IMR-90 (cell line): ENCODE measurements at regions not wholly inside any gene's neighbourhood (a gene's known extent, or its start where the extent isn't known, plus 50 kb on each side); places are given as distances from the start of the nearest gene placed in this dataset.

Experiments
- ATAC-seq: fragments of 200-7000 bp; cut with Tn5 transposase; 2 replicates; pipeline ENCODE4 v1.9.1; 2020; ENCODE audit warnings: low read depth, mild to moderate bottlenecking, moderate library complexity
- BruUV-seq: library from RNA; stranded (reverse); fragments of 400-500 nt; replicated peaks from 2 replicates; lab custom pipeline; 2021; lab: Mats Ljungman, UMichigan
- CTCF ChIA-PET: fragments of 300-600 bp; formaldehyde crosslinking; extraction: SDS; loops from one replicate; lab custom pipeline; 2021; ENCODE audit warnings: antibody characterized with exemption; lab: Yijun Ruan, JAX
- POLR2A ChIA-PET: fragments of 300-600 bp; sonication (Branson Sonifier 250); formaldehyde crosslinking; loops from one replicate; lab custom pipeline; 2022; ENCODE audit warnings: antibody characterized with exemption; ENCODE audit not compliant: unreplicated experiment; lab: Charles Lee
- DNase-seq: peaks from one replicate; pipeline ENCODE4 v3.0.0; 2013
- H2AFZ ChIP-seq: replicated peaks from 2 replicates; pipeline ENCODE3; 2013; ENCODE audit warnings: low read length, mild to moderate bottlenecking; ENCODE audit not compliant: poor library complexity
- H2AK5ac ChIP-seq: 2 replicates; pipeline ENCODE4 v1.6.1; 2013; ENCODE audit warnings: low read depth, low read length, inconsistent platforms
- H2AK9ac ChIP-seq: replicated peaks from 2 replicates; pipeline ENCODE3; 2013; ENCODE audit warnings: mild to moderate bottlenecking, low read depth, low read length, moderate library complexity; ENCODE audit not compliant: poor library complexity
- H2BK120ac ChIP-seq: 2 replicates; pipeline ENCODE4 v1.6.1; 2013; ENCODE audit warnings: low read depth, low read length, inconsistent platforms
- H2BK15ac ChIP-seq: 3 replicates; pipeline ENCODE4 v1.6.1; 2013; ENCODE audit warnings: low read depth, low read length, inconsistent platforms
- H2BK20ac ChIP-seq: 2 replicates; pipeline ENCODE4 v1.6.1; 2013; ENCODE audit warnings: low read depth, mild to moderate bottlenecking, inconsistent platforms, low read length, moderate library complexity
- H2BK5ac ChIP-seq: 2 replicates; pipeline ENCODE4 v1.6.1; 2013; ENCODE audit warnings: mild to moderate bottlenecking, low read depth, low read length, inconsistent platforms; ENCODE audit not compliant: poor library complexity, severe bottlenecking
- H3K14ac ChIP-seq: replicated peaks from 2 replicates; pipeline ENCODE4 v1.6.1; 2013; ENCODE audit warnings: low read depth, low read length, inconsistent platforms
- H3K18ac ChIP-seq: 2 replicates; pipeline ENCODE4 v1.6.1; 2013; ENCODE audit warnings: low read depth, low read length, control low read depth
- H3K23ac ChIP-seq: 2 replicates; pipeline ENCODE4 v1.6.1; 2013; ENCODE audit warnings: low read depth, low read length, inconsistent platforms
- H3K27ac ChIP-seq: 2 replicates; pipeline ENCODE4 v1.5.1; 2013; ENCODE audit warnings: mild to moderate bottlenecking, control low read depth, low read length; ENCODE audit not compliant: insufficient read depth
- H3K27me3 ChIP-seq: 2 replicates; pipeline ENCODE4 v1.6.1; 2013; ENCODE audit warnings: low read length; ENCODE audit not compliant: control insufficient read depth, insufficient read depth
- H3K36me3 ChIP-seq: 2 replicates; pipeline ENCODE4 v1.6.1; 2013; ENCODE audit warnings: low read length, mixed read lengths; ENCODE audit not compliant: control insufficient read depth, insufficient read depth
- H3K4ac ChIP-seq: 2 replicates; pipeline ENCODE4 v1.6.1; 2013; ENCODE audit warnings: low read depth, low read length, inconsistent platforms
- H3K4me1 ChIP-seq: 2 replicates; pipeline ENCODE4 v1.6.1; 2013; ENCODE audit warnings: low read length, mixed read lengths; ENCODE audit not compliant: control insufficient read depth, insufficient read depth
- H3K4me2 ChIP-seq: 2 replicates; pipeline ENCODE4 v1.6.1; 2013; ENCODE audit warnings: low read depth, mild to moderate bottlenecking, control low read depth, low read length, moderate library complexity
- H3K4me3 ChIP-seq: 2 replicates; pipeline ENCODE4 v1.5.1; 2013; ENCODE audit warnings: low read depth, mild to moderate bottlenecking, control low read depth, low read length, moderate library complexity; ENCODE audit not compliant: insufficient read depth
- H3K56ac ChIP-seq: 2 replicates; pipeline ENCODE4 v1.6.1; 2013; ENCODE audit warnings: low read length, inconsistent platforms; ENCODE audit not compliant: insufficient read depth; ENCODE audit errors: extremely low read depth
- H3K79me1 ChIP-seq, 2 experiments: 2 replicates each; pipeline ENCODE4 v1.6.1; 2013; ENCODE audit warnings: low read length in 2 of 2, inconsistent platforms in 1 of 2, low read depth in 1 of 2
- H3K9ac ChIP-seq: 2 replicates; pipeline ENCODE4 v1.6.1; 2013; ENCODE audit warnings: low read depth, low read length, control low read depth
- H3K9me1 ChIP-seq: 2 replicates; pipeline ENCODE4 v1.6.1; 2013; ENCODE audit warnings: low read length, inconsistent platforms; ENCODE audit not compliant: insufficient read depth
- H3K9me3 ChIP-seq: 2 replicates; pipeline ENCODE4 v1.6.1; 2013; ENCODE audit warnings: low read length; ENCODE audit not compliant: control insufficient read depth, insufficient read depth
- H4K20me1 ChIP-seq: 2 replicates; pipeline ENCODE4 v1.6.1; 2013; ENCODE audit warnings: low read length, inconsistent platforms; ENCODE audit not compliant: insufficient read depth
- H4K5ac ChIP-seq: 2 replicates; pipeline ENCODE4 v1.6.1; 2013; ENCODE audit warnings: mild to moderate bottlenecking, low read depth, low read length, control low read depth
- H4K8ac ChIP-seq, 2 experiments: 2 replicates each; pipeline ENCODE4 v1.6.1; 2013; ENCODE audit warnings: low read depth in 2 of 2, low read length in 2 of 2, control low read depth in 1 of 2, inconsistent platforms in 1 of 2
- H4K91ac ChIP-seq: 2 replicates; pipeline ENCODE4 v1.6.1; 2013; ENCODE audit warnings: low read depth, low read length, inconsistent platforms; ENCODE audit not compliant: insufficient read depth
- BHLHE40 ChIP-seq: fragments of 150-350 bp; IDR thresholded peaks from 2 replicates; pipeline ENCODE4 v1.6.1; 2016; ENCODE audit warnings: mild to moderate bottlenecking, low read depth, low read length
- CEBPB ChIP-seq: IDR thresholded peaks from 2 replicates; pipeline ENCODE4 v1.6.1; 2012; ENCODE audit warnings: low read depth, low read length, improper control_type of control experiment
- CHD1 ChIP-seq: IDR thresholded peaks from 2 replicates; pipeline ENCODE4 v1.6.1; 2012; ENCODE audit warnings: low read depth, low read length, improper control_type of control experiment
- CTCF ChIP-seq: conservative IDR thresholded peaks from 2 replicates; pipeline ENCODE4 v1.5.1; 2012; ENCODE audit warnings: mild to moderate bottlenecking, low read depth, low read length, improper control_type of control experiment
- ELK1 ChIP-seq: fragments of 150-350 bp; IDR thresholded peaks from 2 replicates; pipeline ENCODE4 v1.6.1; 2016; ENCODE audit warnings: low read depth, mild to moderate bottlenecking, low read length, moderate library complexity, borderline replicate concordance
- FOS ChIP-seq: fragments of 150-350 bp; IDR thresholded peaks from 2 replicates; pipeline ENCODE4 v1.6.1; 2016; ENCODE audit warnings: low read depth, low read length
- MAFK ChIP-seq: IDR thresholded peaks from 2 replicates; pipeline ENCODE4 v1.6.1; 2012; ENCODE audit warnings: low read depth, low read length, improper control_type of control experiment
- MAZ ChIP-seq: IDR thresholded peaks from 2 replicates; pipeline ENCODE4 v1.6.1; 2012; ENCODE audit warnings: low read depth, mild to moderate bottlenecking, low read length, improper control_type of control experiment, moderate library complexity, borderline replicate concordance
- MXI1 ChIP-seq: IDR thresholded peaks from 2 replicates; pipeline ENCODE4 v1.6.1; 2012; ENCODE audit warnings: low read depth, mild to moderate bottlenecking, low read length, moderate library complexity, borderline replicate concordance
- NFE2L2 ChIP-seq: fragments of 150-350 bp; IDR thresholded peaks from 2 replicates; pipeline ENCODE4 v1.6.1; 2016; ENCODE audit warnings: low read depth, mild to moderate bottlenecking, low read length
- POLR2A ChIP-seq: IDR thresholded peaks from 2 replicates; pipeline ENCODE4 v1.6.1; 2012; ENCODE audit warnings: mild to moderate bottlenecking, low read depth, low read length
- RAD21 ChIP-seq: IDR thresholded peaks from 2 replicates; pipeline ENCODE4 v1.6.1; 2012; ENCODE audit warnings: low read length, improper control_type of control experiment
- RCOR1 ChIP-seq: IDR thresholded peaks from 2 replicates; pipeline ENCODE4 v1.6.1; 2012; ENCODE audit warnings: mild to moderate bottlenecking, low read length, improper control_type of control experiment; ENCODE audit not compliant: insufficient replicate concordance
- RFX5 ChIP-seq: IDR thresholded peaks from 2 replicates; pipeline ENCODE4 v1.8.0; 2012; ENCODE audit warnings: low read depth, mild to moderate bottlenecking, low read length, moderate library complexity
- SMC3 ChIP-seq: fragments of 150-350 bp; IDR thresholded peaks from 2 replicates; pipeline ENCODE4 v1.6.1; 2016; ENCODE audit warnings: low read depth, mild to moderate bottlenecking, antibody characterized with exemption, low read length, moderate library complexity
- USF2 ChIP-seq: fragments of 150-350 bp; IDR thresholded peaks from 2 replicates; pipeline ENCODE4 v1.6.1; 2017; ENCODE audit warnings: mild to moderate bottlenecking, antibody characterized with exemption, low read length, low read depth
- WGBS, 2 experiments: methylation state at CpG; one replicate each; pipeline versions ENCODE4 v1.1.5 to v1.1.7; 2013; ENCODE audit warnings: missing lambda C conversion rate in 2 of 2; ENCODE audit not compliant: insufficient read length in 1 of 2; ENCODE audit errors: extremely low coverage in 2 of 2; 5-methylcytosine and 5-hydroxymethylcytosine counted together
- dilution Hi-C: fragments of 300-500 bp; cut with HindIII; formaldehyde crosslinking; loops from one replicate; pipeline ENCODE4 v1.14.3; 2018; ENCODE audit warnings: low sequenced_read_pairs; ENCODE audit not compliant: unreplicated experiment
- in situ Hi-C: fragments of 300-500 bp; cut with MboI; formaldehyde crosslinking; loops from 3 replicates; pipeline ENCODE4 v1.14.3; 2019; ENCODE audit warnings: low sequenced_read_pairs, inconsistent platforms, mixed read lengths
- intact Hi-C: fragments of 100-400 bp; cut with micrococcal nuclease; formaldehyde crosslinking; loops from 2 replicates; pipeline ENCODE4 v1.10.0; 2022

GRCh38 chr7:4394736-4395135, 287.4 kb upstream of the FOXK1 start:
- in situ Hi-C loops (no loop called here), intact Hi-C loops (no loop called here), dilution Hi-C loops (no loop called here)
- Histone ChIP-seq H4K20me1 (no peaks in the 10 kb centered on the region), H3K9me1 (no peaks in the 10 kb centered on the region), H3K27ac (no peak overlapping the region), H2BK5ac (no peak overlapping the region), H4K5ac (no peak overlapping the region), H3K23ac (no peak overlapping the region), H3K4ac (no peak overlapping the region), H3K4me2 (no peak overlapping the region), H3K36me3 (no peaks in the 10 kb centered on the region), H2BK120ac (no peak overlapping the region), H2AK5ac (no peak overlapping the region), H3K9me3 (peaks cover 6% of the 10 kb centered on the region; the same call in 1 of the 2 replicates), H3K56ac (no peak overlapping the region), H2BK15ac (no peak overlapping the region), H2AK9ac (no peak overlapping the region), H3K9ac (no peak overlapping the region), H2AFZ (no peak overlapping the region), H3K18ac (no peak overlapping the region), H2BK20ac (no peak overlapping the region), H3K79me1 (no peaks in the 10 kb centered on the region), H3K4me1 (no peaks in the 10 kb centered on the region), H4K8ac (no peak overlapping the region), H3K14ac (no peak overlapping the region), H4K91ac (no peak overlapping the region), H3K27me3 (no peaks in the 10 kb centered on the region), H3K4me3 (no peak overlapping the region)
- no TSS peak for BruUV-seq
- ChIA-PET POLR2A (no interaction called here), CTCF (no interaction called here)
- no CpG with 5 or more reads among the region's 5 CpGs for WGBS, 2 experiments
- ATAC-seq (no peak), DNase-seq (no peak)
- no peak for TF ChIP-seq BHLHE40
- TF ChIP-seq SMC3 = no peak
- TF ChIP-seq CHD1 = no peak
- no peak for TF ChIP-seq USF2
- TF ChIP-seq CEBPB = no peak
- TF ChIP-seq POLR2A = no peak
- TF ChIP-seq MXI1 = no peak
- TF ChIP-seq RCOR1 = no peak
- no peak for TF ChIP-seq RFX5
- no peak for TF ChIP-seq NFE2L2
- no peak for TF ChIP-seq RAD21
- TF ChIP-seq FOS = no peak
- no peak for TF ChIP-seq MAZ
- TF ChIP-seq ELK1 = no peak
- TF ChIP-seq MAFK = no peak
- TF ChIP-seq CTCF = no peak
